Inferior parietal cortex (tissue), 1 donor: ENCODE measurements at regions not wholly inside any gene's neighbourhood (a gene's known extent, or its start where the extent isn't known, plus 50 kb on each side); places are given as distances from the start of the nearest gene placed in this dataset.

ENCODE experiments used
- DNase-seq: peaks from one replicate; pipeline ENCODE4 v3.0.0-alpha.2; 2016; ENCODE audit errors: extremely low spot score

DNA sequence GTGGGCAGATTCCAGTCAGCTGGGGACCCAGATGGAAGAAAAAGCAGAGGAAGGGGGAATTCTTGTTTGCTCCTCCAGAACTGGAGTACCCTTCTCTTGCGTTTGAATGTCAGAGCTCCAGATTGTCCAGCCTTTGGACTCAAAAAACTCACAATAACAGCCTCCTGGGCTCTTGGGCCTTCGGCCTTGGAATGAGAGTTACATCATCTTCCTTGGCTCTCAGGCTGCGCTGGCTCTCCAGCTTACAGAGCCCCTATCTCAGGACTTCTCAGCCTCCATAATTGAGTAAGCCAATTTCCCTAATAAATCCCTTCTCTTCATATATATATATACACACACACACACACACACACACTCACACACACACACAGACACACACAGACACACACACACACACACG is 1215.7 kb upstream of the SLC10A2 start:
- no peak for DNase-seq

DNA sequence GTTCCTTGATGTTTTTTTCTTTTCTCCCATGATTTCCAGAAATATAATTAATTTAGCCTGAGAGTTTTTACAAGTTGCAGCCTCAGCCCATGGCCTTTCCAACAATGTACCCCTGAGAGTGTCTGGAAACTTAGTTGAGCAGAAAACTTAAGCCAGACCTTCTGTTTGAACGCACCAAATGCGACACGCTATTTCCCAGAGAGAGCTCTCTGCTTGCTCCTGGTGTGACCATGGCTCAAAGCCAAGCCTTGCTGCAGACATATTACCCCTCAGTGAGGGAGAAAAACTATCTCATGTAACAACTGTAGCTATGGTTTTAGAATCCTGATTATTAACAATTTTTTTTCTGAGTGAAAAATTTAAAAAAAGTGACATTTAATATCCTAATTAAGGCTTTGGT is 1204.5 kb upstream of the SLC10A2 start:
- no peak for DNase-seq

DNA sequence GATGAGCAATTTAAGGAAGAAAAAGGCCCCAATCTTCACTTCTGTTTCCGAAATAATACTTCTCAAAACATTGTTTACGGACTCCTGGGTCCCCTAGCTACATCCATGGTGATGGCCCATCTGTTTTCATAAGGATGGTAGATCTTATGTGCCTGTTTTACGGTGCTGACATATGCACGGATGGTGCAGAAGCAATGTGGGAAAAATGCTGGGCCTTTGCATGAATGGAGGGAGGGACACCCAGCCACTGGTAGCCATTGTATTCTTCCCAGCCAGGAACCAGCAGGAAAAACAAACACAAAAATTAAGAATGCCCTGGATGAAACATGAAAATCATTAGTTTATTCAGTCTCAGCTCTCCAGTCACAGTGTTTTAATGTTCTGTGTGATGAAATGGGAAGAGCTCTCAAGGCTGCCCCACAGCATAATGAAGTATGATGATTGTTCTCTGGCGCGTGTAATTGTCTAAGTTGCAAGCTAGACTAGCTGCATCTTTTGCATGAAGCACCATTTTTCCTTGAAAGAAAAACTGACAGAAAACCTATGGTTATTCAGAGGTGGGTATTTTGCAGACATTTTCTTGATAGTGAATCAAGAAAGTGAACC is 1201.1 kb upstream of the SLC10A2 start:
- DNase-seq, result no peak

DNA sequence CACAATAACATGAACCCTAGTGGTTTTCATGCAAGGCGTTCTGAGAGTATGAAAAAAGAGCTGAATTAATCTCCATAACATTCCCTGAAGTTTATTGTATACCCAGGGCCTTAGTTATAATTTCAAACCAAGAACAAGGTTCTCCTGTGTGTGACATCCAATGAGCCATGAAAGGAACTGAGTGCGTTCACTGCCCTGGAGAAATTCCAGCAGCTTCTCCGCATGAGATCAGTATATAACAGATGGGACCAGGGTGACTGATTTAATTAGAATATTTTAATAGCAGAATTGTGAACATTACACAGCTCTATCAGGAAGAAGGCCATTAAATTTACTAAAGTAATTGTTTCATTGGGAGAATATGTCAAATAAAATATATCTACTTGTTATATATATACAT is 1190.5 kb upstream of the SLC10A2 start:
- no peak for DNase-seq

DNA sequence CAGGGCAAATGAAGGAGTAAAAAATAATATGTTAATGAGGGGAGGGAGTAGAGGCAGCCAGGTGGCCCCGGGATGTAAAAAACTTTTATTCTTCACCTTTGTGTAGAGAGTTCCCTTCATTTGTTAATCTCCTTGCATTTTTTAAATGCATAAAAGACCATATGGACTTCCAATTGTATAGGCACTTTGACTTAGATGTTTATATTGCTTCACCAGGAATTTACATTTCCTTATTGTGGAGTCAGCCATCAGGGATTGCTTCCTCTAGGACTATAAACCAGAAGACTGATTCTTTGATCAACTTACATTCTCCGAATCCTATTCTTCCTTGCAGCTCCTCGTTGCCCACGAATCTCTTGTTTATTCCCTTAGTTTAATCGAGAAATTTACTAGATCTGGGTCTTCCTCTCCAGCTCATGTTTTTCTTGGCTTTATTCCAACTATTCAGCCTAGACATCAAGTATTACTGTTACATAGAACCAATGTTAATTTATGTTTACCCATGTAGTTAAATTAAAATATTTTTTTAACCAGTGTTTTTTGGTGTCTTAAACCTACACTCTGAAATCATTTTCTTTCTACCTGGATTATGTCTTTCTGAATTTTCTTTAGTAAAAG is 1187.0 kb upstream of the SLC10A2 start:
- no peak for DNase-seq

DNA sequence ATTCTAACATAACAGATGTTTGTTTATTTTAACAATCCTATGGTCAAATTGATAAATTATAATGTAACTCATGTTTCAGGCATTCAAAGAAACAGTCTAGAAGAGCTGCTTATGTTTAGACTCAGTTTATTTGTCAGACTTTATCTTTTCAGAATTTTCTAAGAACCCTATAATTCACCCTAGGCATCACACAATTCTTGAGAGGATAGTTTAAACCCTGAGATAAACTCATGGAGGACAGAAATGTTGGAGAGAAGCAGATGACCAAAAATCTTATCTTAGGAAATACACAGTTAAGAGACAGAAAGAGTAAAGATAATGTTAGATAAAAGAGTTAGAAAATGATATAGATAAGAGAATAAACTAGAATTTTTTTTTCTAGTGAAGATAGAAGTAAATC is 1185.7 kb upstream of the SLC10A2 start:
- DNase-seq, result no peak

DNA sequence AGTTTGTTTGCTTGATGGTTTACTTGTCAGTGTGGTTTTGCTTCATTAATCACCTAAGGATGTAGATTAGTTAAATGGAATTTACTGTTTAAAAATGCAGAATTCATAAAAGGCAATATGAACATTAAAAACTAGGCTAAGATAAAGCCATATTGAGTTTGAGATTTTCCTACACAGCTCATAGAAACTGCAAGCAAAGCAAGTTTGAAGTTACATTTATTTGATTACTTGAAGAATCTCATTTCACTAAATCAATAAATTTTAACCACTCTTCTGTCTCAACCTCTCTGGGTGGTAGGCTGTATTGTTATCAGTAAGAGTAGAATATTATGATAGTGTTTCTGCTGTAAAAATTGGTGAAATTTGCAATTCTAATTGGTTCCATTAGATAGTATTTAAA is 1180.7 kb upstream of the SLC10A2 start:
- no peak for DNase-seq

DNA sequence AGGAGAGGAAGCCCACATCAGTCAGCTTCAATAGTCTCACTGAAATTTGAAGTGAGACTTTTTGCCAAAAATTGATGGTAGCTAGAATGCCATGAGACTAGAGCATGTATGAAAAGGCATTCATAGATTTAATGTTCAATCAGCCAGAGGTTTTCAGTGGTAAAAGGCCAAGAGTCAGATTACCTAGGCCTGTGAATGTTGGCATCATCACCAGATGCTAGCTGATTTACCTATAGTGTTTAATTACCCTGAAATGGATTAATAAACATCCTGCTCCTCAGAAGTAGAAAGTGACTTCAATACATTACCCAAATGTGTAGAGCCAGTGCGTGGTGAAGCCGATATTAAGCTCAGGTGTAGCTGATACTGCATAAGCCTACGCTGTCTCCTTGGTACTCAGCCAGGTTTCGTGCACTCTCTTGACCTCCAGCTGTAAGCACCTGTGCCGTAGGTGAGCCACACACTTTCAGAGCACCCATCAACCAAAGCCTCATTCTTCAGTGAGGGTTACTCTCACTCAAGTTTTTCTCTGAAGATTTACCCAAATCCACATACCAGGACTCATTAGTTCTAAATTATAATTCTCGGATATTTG is 1140.3 kb upstream of the SLC10A2 start:
- DNase-seq, result no peak

DNA sequence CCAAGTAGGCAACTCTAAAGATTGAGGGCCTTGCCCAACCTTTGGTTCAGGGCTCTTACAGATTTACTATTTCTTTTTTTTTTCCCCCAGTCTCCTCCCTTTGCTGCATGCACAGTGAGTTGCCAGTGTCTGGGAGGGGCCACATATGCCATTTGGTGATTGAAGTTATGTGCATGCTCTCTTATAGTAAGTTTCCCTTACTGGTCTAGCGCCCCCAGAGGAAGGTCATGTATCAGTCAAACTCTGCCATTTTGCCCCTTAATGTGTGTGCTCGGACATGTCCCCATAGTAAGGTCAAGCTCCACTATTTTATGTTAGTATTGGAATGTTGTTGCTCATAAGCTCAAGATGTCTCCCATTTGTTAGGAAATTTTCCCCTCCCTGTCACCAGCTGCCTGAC is 1138.0 kb upstream of the SLC10A2 start:
- DNase-seq, result no peak

DNA sequence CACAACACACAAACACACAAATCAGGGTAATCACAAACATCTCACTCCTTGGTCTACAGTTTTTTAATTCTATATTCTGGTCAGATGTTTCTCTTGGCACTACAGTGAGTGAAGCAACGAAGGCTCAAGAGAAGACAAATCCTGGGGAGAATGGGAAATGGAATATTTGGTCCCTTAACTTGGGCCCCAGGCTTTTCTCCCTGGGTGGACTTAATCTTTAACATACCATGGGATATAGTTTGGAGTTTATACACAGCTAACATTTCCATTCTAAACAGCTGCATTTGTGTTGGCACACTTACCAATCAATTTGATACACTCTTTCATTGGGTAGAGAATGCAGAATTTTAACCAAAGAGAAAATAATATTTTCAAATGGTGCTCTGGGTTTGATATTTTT is 1132.6 kb upstream of the SLC10A2 start:
- DNase-seq, result no peak

DNA sequence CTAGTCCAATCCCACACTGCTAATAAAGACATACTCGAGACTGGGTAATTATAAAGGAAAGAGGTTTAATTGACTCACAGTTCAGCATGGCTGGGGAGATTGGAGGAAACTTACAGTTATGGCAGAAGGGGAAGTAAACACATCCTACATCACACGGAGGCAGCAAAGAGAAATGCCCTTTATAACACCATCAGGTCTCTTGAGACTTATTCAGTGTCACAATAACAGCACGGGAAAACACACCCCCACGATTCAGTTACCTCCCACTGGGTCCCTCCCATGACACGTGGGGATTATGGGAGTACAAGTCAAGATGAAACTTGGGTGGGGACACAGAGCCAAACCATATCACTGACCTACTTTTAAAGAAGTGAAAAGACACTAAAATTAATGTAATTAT is 1130.4 kb upstream of the SLC10A2 start:
- no peak for DNase-seq

DNA sequence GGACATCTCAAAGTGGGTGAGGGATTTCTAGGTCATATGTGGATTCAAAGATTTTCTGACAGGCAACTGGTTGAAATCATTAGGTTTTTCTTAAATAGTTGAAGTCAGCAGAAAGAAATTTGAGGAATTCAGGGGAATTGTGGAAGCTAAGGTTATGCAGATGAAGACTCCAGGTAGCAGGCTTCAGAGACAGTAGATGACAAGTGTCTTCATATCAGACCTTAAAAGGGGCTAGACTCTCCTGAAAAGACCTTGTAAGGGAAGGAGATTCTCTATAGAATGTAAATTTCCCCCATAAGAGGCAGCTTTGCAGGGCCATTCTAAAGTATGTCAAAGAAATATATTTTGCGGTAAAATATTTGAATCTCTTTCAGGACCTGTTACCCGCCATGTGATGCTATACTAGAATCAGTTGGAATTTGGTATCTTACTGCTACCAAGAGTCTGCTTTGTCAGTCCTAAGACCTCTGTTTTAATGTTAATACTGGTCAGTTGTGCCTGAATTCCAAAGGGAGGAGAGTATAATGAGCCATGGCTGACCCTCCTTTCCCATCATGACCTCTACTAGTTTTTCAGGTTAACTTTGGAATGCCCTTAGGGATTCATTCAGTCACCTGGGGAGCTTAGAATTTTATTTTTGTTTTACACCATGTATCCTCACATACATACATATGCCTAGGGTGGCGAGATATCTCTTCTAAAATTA is 1115.5 kb upstream of the SLC10A2 start:
- DNase-seq, result no peak

DNA sequence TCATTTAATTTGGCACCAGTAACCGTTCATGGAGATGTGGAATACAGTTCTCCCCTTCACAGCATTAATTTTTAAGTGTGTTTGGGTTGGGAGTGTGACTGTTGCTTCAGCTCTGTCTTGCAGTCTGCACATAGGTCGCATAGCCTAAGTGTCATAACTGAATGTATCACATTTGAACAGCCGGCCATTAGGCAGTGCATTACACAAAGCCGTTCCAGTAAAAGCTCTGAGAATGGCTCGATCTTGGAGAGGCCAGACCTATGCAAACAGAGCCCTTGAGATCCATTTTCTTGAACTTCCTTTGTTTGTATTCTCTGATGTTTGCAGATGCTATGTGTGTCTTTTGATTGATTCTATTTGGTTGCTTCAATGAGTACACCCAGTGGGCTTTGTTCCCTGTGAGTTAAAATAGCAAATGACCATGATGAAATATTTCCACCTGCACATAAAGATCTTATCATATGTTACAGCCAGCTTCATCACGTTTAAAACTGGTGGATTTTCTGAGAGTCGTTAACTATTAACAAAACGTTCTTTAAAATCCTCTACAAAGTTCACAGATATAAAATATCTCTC is 1104.9 kb upstream of the SLC10A2 start:
- DNase-seq, result no peak

DNA sequence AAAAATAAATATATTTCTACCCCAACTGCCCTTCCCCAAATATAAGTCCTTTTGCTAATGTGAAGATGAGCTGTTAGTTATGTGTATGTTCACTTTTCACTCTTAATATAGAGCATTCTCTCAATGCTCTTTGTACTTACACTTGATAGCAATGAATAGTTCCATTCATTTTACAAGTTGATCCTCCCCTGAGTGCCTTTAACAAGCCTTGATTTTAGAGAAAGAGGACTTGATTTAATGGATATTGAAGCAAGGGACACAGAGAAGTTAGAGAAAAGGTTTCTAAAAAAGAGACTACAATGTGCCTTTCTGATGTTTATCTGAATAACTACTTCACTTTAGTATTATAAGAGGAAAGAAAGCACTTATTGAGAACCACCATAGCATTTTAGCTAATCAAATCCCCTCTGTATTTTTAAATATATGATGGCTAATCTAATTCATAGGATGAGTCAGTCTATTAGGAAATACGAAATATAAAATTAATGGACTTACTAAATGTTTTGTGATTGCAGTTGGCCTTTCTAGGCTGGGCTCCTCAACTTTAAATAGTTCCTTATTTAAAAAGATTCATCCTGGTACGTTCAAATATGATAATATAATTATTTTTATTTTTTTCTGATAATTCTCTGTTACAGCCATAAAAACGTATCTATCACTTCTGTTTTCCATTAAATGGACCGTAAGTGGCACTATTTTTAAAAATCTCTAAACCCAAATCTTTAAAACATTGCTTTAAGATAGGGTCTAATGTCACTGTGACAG is 1097.8 kb upstream of the SLC10A2 start:
- no peak for DNase-seq

DNA sequence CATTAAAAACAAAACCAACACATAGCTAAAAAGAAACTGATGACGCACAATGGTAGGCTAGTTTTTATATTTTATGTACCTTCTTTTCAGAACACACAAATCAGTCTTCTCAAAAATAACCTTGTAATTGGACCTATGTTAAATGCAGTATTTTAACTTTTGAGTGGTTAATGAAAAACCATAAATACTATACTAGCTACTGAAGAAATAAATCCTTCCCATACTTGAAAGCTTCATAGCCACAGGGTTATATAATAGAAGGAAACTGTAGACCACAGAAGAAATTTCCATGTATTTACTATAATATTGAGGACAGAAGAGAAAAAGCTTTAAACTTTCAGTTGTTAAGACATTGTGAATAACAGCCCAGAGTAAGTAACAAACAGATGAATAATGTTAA is 1094.3 kb upstream of the SLC10A2 start:
- DNase-seq, result no peak

DNA sequence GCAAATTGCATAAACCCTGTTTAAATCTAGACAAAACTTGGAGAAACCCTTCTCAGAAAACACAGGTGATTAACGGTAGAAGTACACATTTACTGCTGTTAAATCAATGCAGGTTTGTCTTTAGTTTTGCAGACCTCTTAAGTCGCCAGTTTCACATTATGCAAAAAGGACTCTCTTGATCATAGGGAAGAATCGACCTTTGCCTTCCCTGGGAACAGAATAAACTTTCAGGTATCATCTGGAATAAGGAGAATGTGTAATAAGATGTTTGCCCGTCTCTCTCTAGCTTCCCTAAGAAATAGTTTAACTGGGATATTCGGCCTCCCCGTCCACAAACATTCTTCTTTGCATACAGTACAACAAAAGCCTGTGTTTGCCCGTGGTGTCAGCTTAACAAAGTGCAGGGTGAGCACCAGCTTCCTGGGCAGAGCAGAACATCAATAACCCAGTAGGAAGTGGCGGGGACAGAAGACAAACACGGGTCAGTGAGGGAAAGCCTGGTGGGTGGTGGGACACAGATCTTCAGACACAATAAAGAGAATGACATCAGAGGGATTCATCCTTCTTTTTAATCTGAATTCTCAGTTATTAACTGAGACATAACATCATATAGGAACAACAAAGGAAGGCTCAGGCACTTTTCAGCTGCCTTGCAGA is 1077.7 kb upstream of the SLC10A2 start:
- DNase-seq, result no peak

DNA sequence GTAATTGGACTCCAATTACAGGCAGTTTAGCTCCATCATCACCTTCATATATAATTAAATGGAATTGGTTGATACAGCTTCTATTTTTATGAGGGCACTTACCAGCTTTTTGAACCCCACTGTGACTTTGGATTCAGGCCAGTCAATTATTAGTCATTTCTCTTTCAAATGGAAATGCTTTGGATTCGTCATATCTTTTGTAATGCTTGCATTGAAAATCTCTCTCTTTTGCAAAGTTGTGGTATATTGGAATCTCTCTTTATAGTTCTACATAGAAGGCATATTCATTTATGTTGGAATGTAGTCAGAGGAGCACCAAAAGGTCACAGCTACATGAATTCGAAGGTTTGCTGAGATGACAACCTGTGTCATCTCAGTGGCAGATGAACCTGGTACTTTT is 1074.3 kb upstream of the SLC10A2 start:
- no peak for DNase-seq

DNA sequence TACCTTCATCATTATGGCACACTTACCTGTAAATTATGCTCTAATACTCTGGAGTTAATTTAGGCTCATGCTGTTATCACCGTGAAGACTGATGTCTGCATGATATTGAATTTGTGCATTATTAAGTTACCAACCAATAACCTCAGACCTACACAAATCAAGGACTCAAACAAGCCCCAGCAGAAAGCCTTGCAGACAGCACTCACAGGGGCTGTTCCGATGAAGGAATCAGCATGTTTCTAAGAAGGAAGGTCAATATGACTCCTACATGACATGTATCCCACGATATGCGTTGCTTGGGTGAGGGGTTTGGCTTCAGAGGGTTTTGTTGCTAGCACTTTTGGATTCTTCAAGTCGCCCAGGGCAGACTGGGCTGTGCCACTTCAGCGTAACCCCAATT is 1071.2 kb upstream of the SLC10A2 start:
- DNase-seq, result no peak

DNA sequence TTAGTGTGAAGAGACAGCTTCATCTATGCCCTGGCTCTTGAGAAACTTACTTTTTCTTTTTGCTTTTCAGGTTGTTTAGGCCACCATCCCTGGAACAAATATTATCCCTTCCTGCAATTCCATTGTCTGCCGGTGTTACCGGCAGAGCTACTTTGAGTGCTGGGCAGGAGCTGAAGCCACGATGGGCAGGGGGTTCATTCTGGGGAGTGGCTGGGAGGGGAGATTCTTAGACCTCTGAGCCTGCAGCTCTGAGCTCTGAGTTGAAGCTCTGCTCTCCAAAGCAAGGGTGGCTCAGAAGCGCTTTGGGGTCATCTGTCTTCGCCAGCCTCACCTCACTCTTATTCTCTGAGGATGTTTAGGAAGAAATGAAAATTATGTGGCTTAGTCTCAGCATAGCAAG is 1066.6 kb upstream of the SLC10A2 start:
- no peak for DNase-seq

DNA sequence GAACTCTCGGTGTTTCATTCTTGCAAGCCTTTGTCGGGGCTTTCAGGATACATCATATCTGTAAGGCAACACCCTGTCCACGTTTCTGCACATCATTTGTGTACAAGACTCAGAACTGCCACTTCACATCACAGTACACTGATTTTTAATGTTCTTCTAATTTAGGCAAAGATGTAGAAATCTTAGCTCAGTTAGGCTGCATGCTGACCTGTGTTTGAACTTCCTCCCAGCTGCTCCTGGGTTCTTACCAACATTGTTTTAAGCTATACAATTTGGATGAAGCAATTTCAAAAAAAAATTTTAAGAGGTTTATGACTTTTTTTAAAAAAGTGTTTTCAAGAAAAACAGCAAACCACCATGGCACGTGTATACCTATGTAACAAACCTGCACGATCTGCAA is 1047.9 kb upstream of the SLC10A2 start:
- no peak for DNase-seq

DNA sequence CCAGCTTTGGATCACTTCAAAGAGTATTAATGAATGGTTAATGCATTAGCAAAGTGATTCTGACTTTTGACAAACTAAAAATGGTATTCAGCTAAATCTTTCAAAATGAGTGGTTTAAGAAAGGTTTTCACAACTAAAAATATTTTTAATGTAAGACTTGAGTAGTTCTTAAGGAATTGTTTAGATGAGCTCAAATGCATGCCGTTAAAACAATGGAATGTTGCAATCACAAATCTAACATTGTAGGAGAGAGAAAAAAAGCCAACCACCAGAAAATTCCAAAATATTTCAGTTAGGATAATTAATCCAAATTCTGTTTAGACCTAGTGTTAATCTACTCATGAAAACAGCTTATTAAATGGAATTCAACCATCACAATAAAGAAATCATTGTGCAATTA is 1044.8 kb upstream of the SLC10A2 start:
- no peak for DNase-seq
